ENCODE measurements at regions not wholly inside any gene's neighbourhood (a gene's known extent, or its start where the extent isn't known, plus 50 kb on each side); places are given as distances from the start of the nearest gene placed in this dataset.

- H3K4me3 Mint-ChIP-seq (ENCODE audit: unreplicated experiment), result no peak overlapping the region
- TF ChIP-seq CTCF (IDR thresholded peaks at IDR 0.05; ENCODE audit: unreplicated experiment), result no peak
- DNase-seq (ENCODE audit: unreplicated experiment), result no peak
- no TSS peak for BruUV-seq (replicated peaks)
- intact Hi-C loops (cut with micrococcal nuclease), result no loop called here
- peaks cover 35% of the 10 kb centered on the region for H3K27me3 Mint-ChIP-seq (ENCODE audit: insufficient read depth, unreplicated experiment)
- CTCF ChIA-PET, result no interaction called here
- H3K36me3 Mint-ChIP-seq (ENCODE audit: insufficient read depth, unreplicated experiment), result no peaks in the 10 kb centered on the region
- no peaks in the 10 kb centered on the region for H3K4me1 Mint-ChIP-seq (ENCODE audit: insufficient read depth, unreplicated experiment)
- no peak overlapping the region for H3K27ac Mint-ChIP-seq (ENCODE audit: low read depth, unreplicated experiment)
- H3K9me3 Mint-ChIP-seq (ENCODE audit: unreplicated experiment), result no peaks in the 10 kb centered on the region
- POLR2A ChIA-PET, result no interaction called here
Measured at GRCh38 chr7:86504229-86504628, 139.5 kb upstream of the GRM3 start.

GRCh38 chr7:86499986-86500385 lies 143.7 kb upstream of the GRM3 start:
- no TSS peak for BruUV-seq (replicated peaks)
- no peak for TF ChIP-seq CTCF (IDR thresholded peaks at IDR 0.05; ENCODE audit: unreplicated experiment)
- H3K27me3 Mint-ChIP-seq (ENCODE audit: insufficient read depth, unreplicated experiment), result peaks cover 55% of the 10 kb centered on the region
- CTCF ChIA-PET, result no interaction called here
- H3K36me3 Mint-ChIP-seq (ENCODE audit: insufficient read depth, unreplicated experiment), result no peaks in the 10 kb centered on the region
- H3K4me1 Mint-ChIP-seq (ENCODE audit: insufficient read depth, unreplicated experiment), result no peaks in the 10 kb centered on the region
- no peak for DNase-seq (ENCODE audit: unreplicated experiment)
- intact Hi-C loops (cut with micrococcal nuclease), result no loop called here
- H3K27ac Mint-ChIP-seq (ENCODE audit: low read depth, unreplicated experiment), result no peak overlapping the region
- POLR2A ChIA-PET, result no interaction called here
- H3K9me3 Mint-ChIP-seq (ENCODE audit: unreplicated experiment), result no peaks in the 10 kb centered on the region
- no peak overlapping the region for H3K4me3 Mint-ChIP-seq (ENCODE audit: unreplicated experiment)

GRCh38 chr7:86485827-86486226 lies 157.9 kb upstream of the GRM3 start:
- POLR2A ChIA-PET, result no interaction called here
- Mint-ChIP-seq H3K9me3 (ENCODE audit: unreplicated experiment) (no peaks in the 10 kb centered on the region), H3K36me3 (ENCODE audit: insufficient read depth, unreplicated experiment) (no peaks in the 10 kb centered on the region), H3K4me3 (ENCODE audit: unreplicated experiment) (no peak overlapping the region), H3K27me3 (ENCODE audit: insufficient read depth, unreplicated experiment) (peaks cover 33% of the 10 kb centered on the region), H3K4me1 (ENCODE audit: insufficient read depth, unreplicated experiment) (no peaks in the 10 kb centered on the region), H3K27ac (ENCODE audit: low read depth, unreplicated experiment) (no peak overlapping the region)
- no peak for TF ChIP-seq CTCF (IDR thresholded peaks at IDR 0.05; ENCODE audit: unreplicated experiment)
- DNase-seq (ENCODE audit: unreplicated experiment), result no peak
- intact Hi-C loops (cut with micrococcal nuclease), result no loop called here
- BruUV-seq (replicated peaks), result no TSS peak
- CTCF ChIA-PET, result no interaction called here

- H3K36me3 Mint-ChIP-seq (ENCODE audit: insufficient read depth, unreplicated experiment), result no peaks in the 10 kb centered on the region
- no peak for DNase-seq (ENCODE audit: unreplicated experiment)
- H3K4me3 Mint-ChIP-seq (ENCODE audit: unreplicated experiment), result no peak overlapping the region
- H3K27me3 Mint-ChIP-seq (ENCODE audit: insufficient read depth, unreplicated experiment), result peaks cover 79% of the 10 kb centered on the region
- intact Hi-C loops (cut with micrococcal nuclease), result no loop called here
- H3K27ac Mint-ChIP-seq (ENCODE audit: low read depth, unreplicated experiment), result no peak overlapping the region
- POLR2A ChIA-PET, result no interaction called here
- no peaks in the 10 kb centered on the region for H3K4me1 Mint-ChIP-seq (ENCODE audit: insufficient read depth, unreplicated experiment)
- TF ChIP-seq CTCF (IDR thresholded peaks at IDR 0.05; ENCODE audit: unreplicated experiment), result no peak
- no peaks in the 10 kb centered on the region for H3K9me3 Mint-ChIP-seq (ENCODE audit: unreplicated experiment)
- BruUV-seq (replicated peaks), result no TSS peak
- CTCF ChIA-PET, result no interaction called here
Measured at GRCh38 chr7:86479144-86479543, 164.6 kb upstream of the GRM3 start.

Measured in MCF 10A (cell line).